Panc1 (cell line): ENCODE measurements at regions not wholly inside any gene's neighbourhood (a gene's known extent, or its start where the extent isn't known, plus 50 kb on each side); places are given as distances from the start of the nearest gene placed in this dataset.

Experiments
- REST ChIP-seq, 2 experiments: IDR thresholded peaks; 2 replicates each; pipeline ENCODE4 v1.6.1; 2011 to 2012; ENCODE audit warnings: low read depth in 2 of 2, control low read depth in 1 of 2, low read length in 1 of 2, mild to moderate bottlenecking in 1 of 2, moderate library complexity in 1 of 2; ENCODE audit not compliant: insufficient read depth in 1 of 2
- SIN3A ChIP-seq: IDR thresholded peaks from 2 replicates; pipeline ENCODE4 v1.6.1; 2012; ENCODE audit warnings: low read depth, mild to moderate bottlenecking, low read length, moderate library complexity, borderline replicate concordance; ENCODE audit not compliant: insufficient read depth
- TCF7L2 ChIP-seq: IDR thresholded peaks from 2 replicates; pipeline ENCODE4 v1.6.1; 2011; ENCODE audit warnings: mild to moderate bottlenecking, low read depth, low read length, inconsistent platforms
- TF ChIP-seq, protein P1 (sequence below): fragments of 450-650 bp; IDR thresholded peaks from 2 replicates; pipeline ENCODE4 v1.5.1; 2017; ENCODE audit warnings: mild to moderate bottlenecking

DNA sequence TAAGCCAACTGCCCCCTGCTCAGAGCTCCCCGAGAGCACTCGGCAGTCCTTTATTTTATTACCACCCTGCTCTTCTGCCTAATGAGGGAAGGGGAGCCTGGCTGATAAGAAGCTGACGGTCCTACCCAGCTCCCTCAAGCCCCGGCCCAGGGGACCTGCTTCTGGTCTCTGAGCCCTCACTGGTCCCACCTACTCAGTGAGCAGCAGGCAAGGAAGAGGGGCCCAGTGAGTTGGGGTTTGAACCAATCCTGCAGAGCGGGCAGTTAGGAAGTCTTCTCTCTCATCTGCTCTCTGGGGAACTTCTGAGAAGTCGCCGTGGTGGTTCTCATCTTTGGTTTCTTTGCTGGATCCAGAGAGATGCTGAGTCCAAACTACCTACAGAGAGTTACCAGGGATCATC, 218.9 kb downstream of the NDUFA10 start:
- TF ChIP-seq, protein P1, sequence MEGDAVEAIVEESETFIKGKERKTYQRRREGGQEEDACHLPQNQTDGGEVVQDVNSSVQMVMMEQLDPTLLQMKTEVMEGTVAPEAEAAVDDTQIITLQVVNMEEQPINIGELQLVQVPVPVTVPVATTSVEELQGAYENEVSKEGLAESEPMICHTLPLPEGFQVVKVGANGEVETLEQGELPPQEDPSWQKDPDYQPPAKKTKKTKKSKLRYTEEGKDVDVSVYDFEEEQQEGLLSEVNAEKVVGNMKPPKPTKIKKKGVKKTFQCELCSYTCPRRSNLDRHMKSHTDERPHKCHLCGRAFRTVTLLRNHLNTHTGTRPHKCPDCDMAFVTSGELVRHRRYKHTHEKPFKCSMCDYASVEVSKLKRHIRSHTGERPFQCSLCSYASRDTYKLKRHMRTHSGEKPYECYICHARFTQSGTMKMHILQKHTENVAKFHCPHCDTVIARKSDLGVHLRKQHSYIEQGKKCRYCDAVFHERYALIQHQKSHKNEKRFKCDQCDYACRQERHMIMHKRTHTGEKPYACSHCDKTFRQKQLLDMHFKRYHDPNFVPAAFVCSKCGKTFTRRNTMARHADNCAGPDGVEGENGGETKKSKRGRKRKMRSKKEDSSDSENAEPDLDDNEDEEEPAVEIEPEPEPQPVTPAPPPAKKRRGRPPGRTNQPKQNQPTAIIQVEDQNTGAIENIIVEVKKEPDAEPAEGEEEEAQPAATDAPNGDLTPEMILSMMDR = no peak
- TF ChIP-seq TCF7L2 = no peak
- no peak for TF ChIP-seq SIN3A
- no peak for TF ChIP-seq REST (IDR thresholded peaks at IDR 0.05; ENCODE audit: insufficient read depth in 1 of 2, low read depth in 2 of 2, low read length in 1 of 2)
